NB4 (cell line): ENCODE measurements at regions not wholly inside any gene's neighbourhood (a gene's known extent, or its start where the extent isn't known, plus 50 kb on each side); places are given as distances from the start of the nearest gene placed in this dataset.

Experiments
- POLR2A ChIP-seq: IDR thresholded peaks from 2 replicates; pipeline ENCODE4 v1.6.1; 2011; ENCODE audit warnings: mild to moderate bottlenecking; ENCODE audit not compliant: insufficient read length; ENCODE audit errors: extremely low read depth
- TF ChIP-seq, protein P1 (sequence below): IDR thresholded peaks from one replicate; pipeline ENCODE4 v1.5.1; 2012; ENCODE audit warnings: low read depth, low read length

DNA sequence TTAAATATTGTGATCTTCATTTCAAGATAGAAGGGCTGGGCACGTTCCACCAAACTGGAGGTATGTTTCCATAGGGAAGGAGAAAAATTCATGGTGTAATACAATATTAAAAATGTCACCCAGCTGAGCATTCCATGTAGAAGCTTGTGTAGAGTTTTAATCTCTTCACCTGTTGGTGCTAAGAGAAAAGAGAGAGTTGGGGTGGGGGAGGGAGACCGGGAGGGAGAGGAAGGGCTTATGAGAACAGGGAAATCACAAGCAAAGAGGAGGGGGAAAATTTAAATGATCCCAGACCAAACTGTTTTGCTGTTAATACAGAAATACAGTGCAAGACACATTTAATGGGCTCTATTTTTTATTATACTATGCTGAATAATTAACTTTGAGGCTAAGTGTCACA is 345.8 kb downstream of the ZNF536 start:
- TF ChIP-seq, protein P1, sequence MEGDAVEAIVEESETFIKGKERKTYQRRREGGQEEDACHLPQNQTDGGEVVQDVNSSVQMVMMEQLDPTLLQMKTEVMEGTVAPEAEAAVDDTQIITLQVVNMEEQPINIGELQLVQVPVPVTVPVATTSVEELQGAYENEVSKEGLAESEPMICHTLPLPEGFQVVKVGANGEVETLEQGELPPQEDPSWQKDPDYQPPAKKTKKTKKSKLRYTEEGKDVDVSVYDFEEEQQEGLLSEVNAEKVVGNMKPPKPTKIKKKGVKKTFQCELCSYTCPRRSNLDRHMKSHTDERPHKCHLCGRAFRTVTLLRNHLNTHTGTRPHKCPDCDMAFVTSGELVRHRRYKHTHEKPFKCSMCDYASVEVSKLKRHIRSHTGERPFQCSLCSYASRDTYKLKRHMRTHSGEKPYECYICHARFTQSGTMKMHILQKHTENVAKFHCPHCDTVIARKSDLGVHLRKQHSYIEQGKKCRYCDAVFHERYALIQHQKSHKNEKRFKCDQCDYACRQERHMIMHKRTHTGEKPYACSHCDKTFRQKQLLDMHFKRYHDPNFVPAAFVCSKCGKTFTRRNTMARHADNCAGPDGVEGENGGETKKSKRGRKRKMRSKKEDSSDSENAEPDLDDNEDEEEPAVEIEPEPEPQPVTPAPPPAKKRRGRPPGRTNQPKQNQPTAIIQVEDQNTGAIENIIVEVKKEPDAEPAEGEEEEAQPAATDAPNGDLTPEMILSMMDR = no peak
- TF ChIP-seq POLR2A = no peak
